A549 (cell line): ENCODE measurements at regions not wholly inside any gene's neighbourhood (a gene's known extent, or its start where the extent isn't known, plus 50 kb on each side); places are given as distances from the start of the nearest gene placed in this dataset.
A peak's percentile ranks its signal among the peaks of the same experiment; 100 is the strongest.

Experiments used
- ATAC-seq, 2 experiments: fragments of 200-7000 bp in 1 of 2; fragments of >200 bp in 1 of 2; cut with Nextera tagmentation in 1 of 2; cut with Tn5 transposase in 1 of 2; 3 replicates each; pipeline versions ENCODE4 v1.8.0 to v1.9.1; 2018 to 2020; ENCODE audit warnings: mild to moderate bottlenecking in 1 of 2, moderate library complexity in 1 of 2
- CTCF ChIA-PET: fragments of 300-600 bp; sonication (Branson Sonifier 250); formaldehyde crosslinking; extraction: SDS; loops from one replicate; lab custom pipeline; 2021; ENCODE audit warnings: antibody characterized with exemption, inconsistent platforms; lab: Yijun Ruan, JAX
- POLR2A ChIA-PET: fragments of 350-600 bp; formaldehyde crosslinking; extraction: SDS; loops from one replicate; lab custom pipeline; 2021; ENCODE audit warnings: antibody characterized with exemption, inconsistent platforms; lab: Yijun Ruan, JAX
- DNase-seq, 2 experiments: peaks; one replicate each; pipeline versions ENCODE4 v3.0.0 to v3.0.0-alpha.2; 2011 to 2016; ENCODE audit warnings: low read depth in 1 of 2, low spot score in 1 of 2
- FAIRE-seq: peaks from 2 replicates; lab custom pipeline; 2011; peaks lifted over from hg19 to GRCh38; lab: Jason Lieb, UNC
- H3K27ac ChIP-seq, 2 experiments: fragments of >200 bp; sonication (Bioruptor Twin); formaldehyde crosslinking; 3 replicates each; pipeline ENCODE4 v1.5.1; 2016 to 2017
- H3K4me1 ChIP-seq: fragments of >200 bp; sonication (Bioruptor Twin); formaldehyde crosslinking; 3 replicates; pipeline ENCODE4 v1.6.1; 2016
- H3K4me2 ChIP-seq: fragments of >200 bp; sonication (Bioruptor Twin); formaldehyde crosslinking; 3 replicates; pipeline ENCODE4 v1.6.1; 2016
- H3K4me3 ChIP-seq: fragments of >200 bp; sonication (Bioruptor Twin); formaldehyde crosslinking; 3 replicates; pipeline ENCODE4 v1.5.1; 2016
- H3K9me3 ChIP-seq: fragments of >200 bp; sonication (Bioruptor Twin); formaldehyde crosslinking; 3 replicates; pipeline ENCODE4 v1.6.1; 2016
- CHD4 ChIP-seq: fragments of 200-600 bp; sonication (generic); IDR thresholded peaks from 2 replicates; pipeline ENCODE4 v1.6.1; 2016; ENCODE audit warnings: antibody characterized with exemption, mild to moderate bottlenecking, borderline replicate concordance
- ESRRA ChIP-seq: fragments of 150-350 bp; IDR thresholded peaks from 2 replicates; pipeline ENCODE4 v1.6.1; 2014; ENCODE audit warnings: mild to moderate bottlenecking, low read length, borderline replicate concordance
- FOSB ChIP-seq: fragments of 250-450 bp; sonication (Bioruptor Pico); IDR thresholded peaks from 2 replicates; pipeline ENCODE4 v1.5.0; 2020; ENCODE audit warnings: mild to moderate bottlenecking, moderate library complexity
- GATA3 ChIP-seq: IDR thresholded peaks from 2 replicates; pipeline ENCODE4 v1.6.1; 2012; ENCODE audit warnings: borderline replicate concordance
- JUN ChIP-seq, 2 experiments: fragments of >200 bp; sonication (Bioruptor Twin); formaldehyde crosslinking; IDR thresholded peaks; 2 replicates in 1 of 2; 3 replicates in 1 of 2; pipeline ENCODE4 v1.6.1; 2016 to 2017
- KDM5A ChIP-seq: fragments of 200-600 bp; sonication (generic); IDR thresholded peaks from 2 replicates; pipeline ENCODE4 v1.6.1; 2016; ENCODE audit warnings: antibody characterized with exemption, mild to moderate bottlenecking
- MAFK ChIP-seq: fragments of 450-650 bp; IDR thresholded peaks from 2 replicates; pipeline ENCODE4 v1.6.1; 2014; ENCODE audit not compliant: partially characterized antibody
- MAZ ChIP-seq: fragments of 150-350 bp; IDR thresholded peaks from 2 replicates; pipeline ENCODE4 v1.6.1; 2014; ENCODE audit warnings: antibody characterized with exemption, low read depth, low read length, borderline replicate concordance
- MYC ChIP-seq: IDR thresholded peaks from 2 replicates; pipeline ENCODE4 v1.6.1; 2012; ENCODE audit warnings: mild to moderate bottlenecking, inconsistent platforms, low read length, improper control_type of control experiment, borderline replicate concordance
- NFE2L2 ChIP-seq: fragments of 150-350 bp; conservative IDR thresholded peaks from 2 replicates; pipeline ENCODE4 v1.6.1; 2014; ENCODE audit warnings: low read length
- NPAS2 ChIP-seq: fragments of 250-450 bp; sonication (Bioruptor Pico); IDR thresholded peaks from 2 replicates; pipeline ENCODE4 v1.8.0; 2022; ENCODE audit warnings: mild to moderate bottlenecking, moderate library complexity, borderline replicate concordance
- NR3C1 ChIP-seq: fragments of >200 bp; sonication (Bioruptor Twin); formaldehyde crosslinking; IDR thresholded peaks from 3 replicates; pipeline ENCODE4 v1.6.1; 2017
- POLR2AphosphoS2 ChIP-seq: conservative IDR thresholded peaks from 2 replicates; pipeline ENCODE4 v1.6.1; 2012; ENCODE audit warnings: low read length, improper control_type of control experiment, inconsistent platforms
- RAD21 ChIP-seq, 2 experiments: fragments of >200 bp in 1 of 2; sonication (Bioruptor Twin) in 1 of 2; formaldehyde crosslinking in 1 of 2; IDR thresholded peaks in 1 of 2; conservative IDR thresholded peaks in 1 of 2; 2 replicates in 1 of 2; 3 replicates in 1 of 2; pipeline ENCODE4 v1.6.1; 2012 to 2018; ENCODE audit warnings: inconsistent platforms in 1 of 2
- RCOR1 ChIP-seq: fragments of 150-350 bp; IDR thresholded peaks from 2 replicates; pipeline ENCODE4 v1.6.1; 2014; ENCODE audit warnings: antibody characterized with exemption, low read length, low read depth
- RFX5 ChIP-seq: fragments of 450-650 bp; IDR thresholded peaks from 2 replicates; pipeline ENCODE4 v1.7.1; 2014; ENCODE audit warnings: antibody characterized with exemption, mild to moderate bottlenecking, moderate library complexity
- RNF2 ChIP-seq: fragments of 200-600 bp; sonication (generic); IDR thresholded peaks from 2 replicates; pipeline ENCODE4 v1.6.1; 2016; ENCODE audit warnings: low read depth, mild to moderate bottlenecking, antibody characterized with exemption, moderate library complexity, borderline replicate concordance
- SMC3 ChIP-seq: fragments of >200 bp; sonication (Bioruptor Twin); formaldehyde crosslinking; IDR thresholded peaks from 3 replicates; pipeline ENCODE4 v1.6.1; 2018; ENCODE audit warnings: inconsistent platforms
- TFCP2L1 ChIP-seq: fragments of 250-450 bp; sonication (Bioruptor Pico); IDR thresholded peaks from 2 replicates; pipeline ENCODE4 v1.5.0; 2021; ENCODE audit warnings: mild to moderate bottlenecking
- TP53 ChIP-seq: fragments of 250-450 bp; sonication (Bioruptor Pico); IDR thresholded peaks from 2 replicates; pipeline ENCODE4 v1.5.0; 2021; ENCODE audit warnings: mild to moderate bottlenecking, moderate library complexity
- ZNF302 ChIP-seq: fragments of 250-450 bp; sonication (Bioruptor Pico); IDR thresholded peaks from 2 replicates; pipeline ENCODE4 v1.9.0; 2021; ENCODE audit warnings: inconsistent platforms, mild to moderate bottlenecking, moderate library complexity
- ZSCAN20 ChIP-seq: fragments of 250-450 bp; sonication (Bioruptor Pico); IDR thresholded peaks from 2 replicates; pipeline ENCODE4 v1.8.0; 2022; ENCODE audit warnings: mild to moderate bottlenecking, moderate library complexity
- WGBS: methylation state at CpG from one replicate; pipeline ENCODE4 v1.1.6; 2017; ENCODE audit errors: missing lambda C conversion rate; 5-methylcytosine and 5-hydroxymethylcytosine counted together
- TF ChIP-seq, protein P1 (sequence below): IDR thresholded peaks from 2 replicates; pipeline ENCODE4 v1.6.1; 2012; ENCODE audit warnings: low read depth, borderline replicate concordance
- TF ChIP-seq, protein P2 (sequence below): fragments of 250-450 bp; sonication (Bioruptor Pico); IDR thresholded peaks from 2 replicates; pipeline ENCODE4 v1.5.0; 2021; ENCODE audit warnings: mild to moderate bottlenecking, moderate library complexity, borderline replicate concordance
- TF ChIP-seq, protein P3 (sequence below): fragments of 150-350 bp; IDR thresholded peaks from 2 replicates; pipeline ENCODE4 v1.6.1; 2014; ENCODE audit warnings: low read depth, mild to moderate bottlenecking, low read length
- TF ChIP-seq, protein P4 (sequence below): fragments of 450-650 bp; IDR thresholded peaks from 2 replicates; pipeline ENCODE4 v1.6.1; 2014; ENCODE audit warnings: antibody characterized with exemption
- TF ChIP-seq, protein P5 (sequence below): fragments of 250-450 bp; sonication (Bioruptor Pico); IDR thresholded peaks from 2 replicates; pipeline ENCODE4 v1.5.0; 2020; ENCODE audit warnings: low read depth, mild to moderate bottlenecking, moderate library complexity

DNA sequence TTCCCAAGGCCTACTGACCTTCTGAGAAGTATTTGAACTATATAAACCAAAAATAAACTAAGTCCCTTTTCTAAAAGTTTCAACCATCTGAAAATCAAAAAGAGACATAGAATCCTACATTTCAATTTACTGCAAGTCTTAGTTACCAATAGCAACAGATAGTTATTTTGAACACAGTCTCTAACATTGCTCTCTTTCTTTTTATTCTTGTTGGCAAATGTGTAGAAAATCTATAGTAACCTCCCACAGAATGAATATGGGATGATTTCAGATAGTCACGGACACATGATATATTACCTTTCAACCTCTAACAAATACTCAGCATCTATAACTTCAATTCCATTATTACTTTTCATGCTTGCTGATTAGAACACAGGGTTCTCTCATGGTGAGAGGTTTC lies 68.9 kb upstream of the RAB3GAP2 start:
- POLR2A ChIA-PET: no interaction called here
- no peaks in the 10 kb centered on the region for H3K4me1 ChIP-seq

DNA sequence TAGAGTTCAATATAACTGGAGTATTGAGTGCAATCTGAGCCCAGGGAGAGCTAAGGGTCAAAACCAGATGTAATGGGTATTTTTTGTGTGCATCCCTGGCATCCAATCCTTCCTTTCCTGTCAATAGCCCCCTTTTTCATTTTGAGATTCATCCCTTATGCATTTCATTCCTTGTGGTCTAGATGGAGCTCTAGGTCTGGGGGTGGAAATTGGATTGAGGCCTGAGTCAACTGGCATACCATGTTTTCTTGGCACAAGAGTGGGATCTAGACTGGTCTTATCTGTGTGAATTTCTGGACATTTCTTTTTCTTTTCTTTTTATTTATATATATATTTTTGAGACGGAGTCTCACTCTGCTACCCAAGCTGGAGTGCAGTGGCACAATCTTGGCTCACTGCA lies 67.3 kb upstream of the RAB3GAP2 start:
- WGBS: 76% methylated on average over 1 of the region's 1 CpG
- DNase-seq: no peak
- peak in 1 of 2 experiments; percentile 16; a peak in 1 of 5 replicates for TF ChIP-seq RAD21 (conservative IDR thresholded peaks at IDR 0.05 in 1 of 2, IDR thresholded peaks at IDR 0.05 in 1 of 2)
- TF ChIP-seq SMC3: no peak
- TF ChIP-seq NFE2L2: no peak
- no peaks in the 10 kb centered on the region for H3K9me3 ChIP-seq
- no peak for FAIRE-seq
- H3K4me3 ChIP-seq: no peak overlapping the region
- ATAC-seq: no peak
- CTCF ChIA-PET: no interaction called here
- no peaks in the 10 kb centered on the region for H3K4me1 ChIP-seq
- H3K4me2 ChIP-seq: no peak overlapping the region
- POLR2A ChIA-PET: no interaction called here
- no peak overlapping the region for H3K27ac ChIP-seq

More for the DNA sequence above, 68.9 kb upstream of the RAB3GAP2 start:
- DNase-seq (no peak), ATAC-seq (no peak), FAIRE-seq (no peak)
- Histone ChIP-seq H3K4me2 (no peak overlapping the region), H3K4me3 (no peak overlapping the region), H3K9me3 (no peaks in the 10 kb centered on the region), H3K27ac (no peak overlapping the region)
- no peak for TF ChIP-seq KDM5A
- no peak for TF ChIP-seq ZNF302 (CRISPR knock-in tag)
- TF ChIP-seq MAZ: no peak
- TF ChIP-seq JUN (IDR thresholded peaks at IDR 0.05): no peak
- no peak for TF ChIP-seq ESRRA
- TF ChIP-seq, protein P1, sequence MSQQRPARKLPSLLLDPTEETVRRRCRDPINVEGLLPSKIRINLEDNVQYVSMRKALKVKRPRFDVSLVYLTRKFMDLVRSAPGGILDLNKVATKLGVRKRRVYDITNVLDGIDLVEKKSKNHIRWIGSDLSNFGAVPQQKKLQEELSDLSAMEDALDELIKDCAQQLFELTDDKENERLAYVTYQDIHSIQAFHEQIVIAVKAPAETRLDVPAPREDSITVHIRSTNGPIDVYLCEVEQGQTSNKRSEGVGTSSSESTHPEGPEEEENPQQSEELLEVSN: no peak
- no peak for TF ChIP-seq MYC
- no peak for TF ChIP-seq FOSB (CRISPR knock-in tag)
- no peak for TF ChIP-seq GATA3
- no peak for TF ChIP-seq NPAS2 (CRISPR knock-in tag)
- no peak for TF ChIP-seq ZSCAN20 (CRISPR knock-in tag)
- CTCF ChIA-PET: interaction anchor here (0.9 kb wide), 1 partner anchor 45 kb away, joined by 4 read pairs; no protein-coding TSS in a partner anchor
- WGBS: 71% methylated on average over 1 of the region's 1 CpG

DNA sequence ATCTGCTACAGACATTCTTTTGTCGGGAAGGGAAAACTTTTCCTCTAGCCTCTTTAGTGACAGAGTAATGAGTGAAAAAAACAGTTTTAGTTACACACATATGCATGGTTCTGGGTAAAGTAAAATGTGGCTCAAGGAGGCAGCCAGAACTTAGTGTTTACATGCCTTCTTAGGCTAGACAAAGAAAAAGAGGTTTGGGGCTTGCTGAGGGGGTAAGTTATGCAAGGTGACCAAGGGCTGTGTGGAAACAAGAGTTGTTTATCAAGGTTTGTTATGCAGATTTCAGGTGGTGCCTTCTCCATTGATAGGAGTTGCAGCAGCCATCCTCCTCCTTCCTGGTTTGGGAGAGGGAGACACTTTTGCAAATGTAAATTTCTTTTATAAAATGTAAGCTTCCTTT lies 66.5 kb upstream of the RAB3GAP2 start:
- Histone ChIP-seq H3K4me1 (no peaks in the 10 kb centered on the region), H3K9me3 (no peaks in the 10 kb centered on the region), H3K4me3 (no peak overlapping the region), H3K27ac (no peak overlapping the region), H3K4me2 (no peak overlapping the region)
- CTCF ChIA-PET: interaction anchor here (0.7 kb wide), 1 partner anchor 461 kb away, joined by 3 read pairs; no protein-coding TSS in a partner anchor
- ATAC-seq (no peak), FAIRE-seq (no peak), DNase-seq (no peak)
- POLR2A ChIA-PET: no interaction called here
- WGBS: 94% methylated on average over 1 of the region's 1 CpG
- TF ChIP-seq MAFK (no peak), NR3C1 (no peak), TP53 (CRISPR knock-in tag) (no peak), RNF2 (no peak), CHD4 (no peak), ZNF302 (CRISPR knock-in tag) (no peak), RCOR1 (no peak), POLR2AphosphoS2 (no peak), TFCP2L1 (CRISPR knock-in tag) (no peak), ESRRA (no peak), RFX5 (no peak)
- TF ChIP-seq, protein P2, sequence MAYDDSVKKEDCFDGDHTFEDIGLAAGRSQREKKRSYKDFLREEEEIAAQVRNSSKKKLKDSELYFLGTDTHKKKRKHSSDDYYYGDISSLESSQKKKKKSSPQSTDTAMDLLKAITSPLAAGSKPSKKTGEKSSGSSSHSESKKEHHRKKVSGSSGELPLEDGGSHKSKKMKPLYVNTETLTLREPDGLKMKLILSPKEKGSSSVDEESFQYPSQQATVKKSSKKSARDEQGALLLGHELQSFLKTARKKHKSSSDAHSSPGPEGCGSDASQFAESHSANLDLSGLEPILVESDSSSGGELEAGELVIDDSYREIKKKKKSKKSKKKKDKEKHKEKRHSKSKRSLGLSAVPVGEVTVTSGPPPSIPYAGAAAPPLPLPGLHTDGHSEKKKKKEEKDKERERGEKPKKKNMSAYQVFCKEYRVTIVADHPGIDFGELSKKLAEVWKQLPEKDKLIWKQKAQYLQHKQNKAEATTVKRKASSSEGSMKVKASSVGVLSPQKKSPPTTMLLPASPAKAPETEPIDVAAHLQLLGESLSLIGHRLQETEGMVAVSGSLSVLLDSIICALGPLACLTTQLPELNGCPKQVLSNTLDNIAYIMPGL: no peak
- TF ChIP-seq, protein P3, sequence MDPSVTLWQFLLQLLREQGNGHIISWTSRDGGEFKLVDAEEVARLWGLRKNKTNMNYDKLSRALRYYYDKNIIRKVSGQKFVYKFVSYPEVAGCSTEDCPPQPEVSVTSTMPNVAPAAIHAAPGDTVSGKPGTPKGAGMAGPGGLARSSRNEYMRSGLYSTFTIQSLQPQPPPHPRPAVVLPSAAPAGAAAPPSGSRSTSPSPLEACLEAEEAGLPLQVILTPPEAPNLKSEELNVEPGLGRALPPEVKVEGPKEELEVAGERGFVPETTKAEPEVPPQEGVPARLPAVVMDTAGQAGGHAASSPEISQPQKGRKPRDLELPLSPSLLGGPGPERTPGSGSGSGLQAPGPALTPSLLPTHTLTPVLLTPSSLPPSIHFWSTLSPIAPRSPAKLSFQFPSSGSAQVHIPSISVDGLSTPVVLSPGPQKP: no peak
- TF ChIP-seq, protein P4, sequence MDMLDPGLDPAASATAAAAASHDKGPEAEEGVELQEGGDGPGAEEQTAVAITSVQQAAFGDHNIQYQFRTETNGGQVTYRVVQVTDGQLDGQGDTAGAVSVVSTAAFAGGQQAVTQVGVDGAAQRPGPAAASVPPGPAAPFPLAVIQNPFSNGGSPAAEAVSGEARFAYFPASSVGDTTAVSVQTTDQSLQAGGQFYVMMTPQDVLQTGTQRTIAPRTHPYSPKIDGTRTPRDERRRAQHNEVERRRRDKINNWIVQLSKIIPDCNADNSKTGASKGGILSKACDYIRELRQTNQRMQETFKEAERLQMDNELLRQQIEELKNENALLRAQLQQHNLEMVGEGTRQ: no peak
- TF ChIP-seq, protein P5, sequence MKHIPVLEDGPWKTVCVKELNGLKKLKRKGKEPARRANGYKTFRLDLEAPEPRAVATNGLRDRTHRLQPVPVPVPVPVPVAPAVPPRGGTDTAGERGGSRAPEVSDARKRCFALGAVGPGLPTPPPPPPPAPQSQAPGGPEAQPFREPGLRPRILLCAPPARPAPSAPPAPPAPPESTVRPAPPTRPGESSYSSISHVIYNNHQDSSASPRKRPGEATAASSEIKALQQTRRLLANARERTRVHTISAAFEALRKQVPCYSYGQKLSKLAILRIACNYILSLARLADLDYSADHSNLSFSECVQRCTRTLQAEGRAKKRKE (CRISPR knock-in tag): no peak
